ENCODE measurements at regions not wholly inside any gene's neighbourhood (a gene's known extent, or its start where the extent isn't known, plus 50 kb on each side); places are given as distances from the start of the nearest gene placed in this dataset.

GRCh38 chr5:93082981-93083380, 498.0 kb downstream of the NR2F1-AS1 start:
- H3K36me3 Mint-ChIP-seq (ENCODE audit: low read depth): no peaks in the 10 kb centered on the region
- no peak for DNase-seq (ENCODE audit: low spot score)
- no peak overlapping the region for H3K4me3 Mint-ChIP-seq
- Histone ChIP-seq H3K79me2 (replicated peaks; ENCODE audit: insufficient read depth) (no peaks in the 10 kb centered on the region), H3K9me2 (ENCODE audit: insufficient read depth) (no peaks in the 10 kb centered on the region; the same call in 1 of the 2 replicates), H3F3A (replicated peaks; ENCODE audit: low read depth) (no peaks in the 10 kb centered on the region), H3K4me2 (no peak overlapping the region), H3K4me1 (ENCODE audit: insufficient read depth) (no peaks in the 10 kb centered on the region), H4K20me1 (replicated peaks; ENCODE audit: insufficient read depth) (no peaks in the 10 kb centered on the region), H3K36me3 (ENCODE audit: insufficient read depth) (no peaks in the 10 kb centered on the region), H3K4me3 (no peak overlapping the region), H3K27ac (ENCODE audit: low read depth) (no peak overlapping the region), H2AFZ (no peak overlapping the region), H3K27me3 (ENCODE audit: insufficient read depth) (no peaks in the 10 kb centered on the region)
- H3K27ac Mint-ChIP-seq: no peak overlapping the region
- no peak for ATAC-seq
- no peaks in the 10 kb centered on the region for H3K4me1 Mint-ChIP-seq
- no peaks in the 10 kb centered on the region for H3K9me3 Mint-ChIP-seq
- H3K27me3 Mint-ChIP-seq (ENCODE audit: insufficient read depth, low read depth, poor library complexity): peaks cover 2% of the 10 kb centered on the region
- TF ChIP-seq, protein P1, sequence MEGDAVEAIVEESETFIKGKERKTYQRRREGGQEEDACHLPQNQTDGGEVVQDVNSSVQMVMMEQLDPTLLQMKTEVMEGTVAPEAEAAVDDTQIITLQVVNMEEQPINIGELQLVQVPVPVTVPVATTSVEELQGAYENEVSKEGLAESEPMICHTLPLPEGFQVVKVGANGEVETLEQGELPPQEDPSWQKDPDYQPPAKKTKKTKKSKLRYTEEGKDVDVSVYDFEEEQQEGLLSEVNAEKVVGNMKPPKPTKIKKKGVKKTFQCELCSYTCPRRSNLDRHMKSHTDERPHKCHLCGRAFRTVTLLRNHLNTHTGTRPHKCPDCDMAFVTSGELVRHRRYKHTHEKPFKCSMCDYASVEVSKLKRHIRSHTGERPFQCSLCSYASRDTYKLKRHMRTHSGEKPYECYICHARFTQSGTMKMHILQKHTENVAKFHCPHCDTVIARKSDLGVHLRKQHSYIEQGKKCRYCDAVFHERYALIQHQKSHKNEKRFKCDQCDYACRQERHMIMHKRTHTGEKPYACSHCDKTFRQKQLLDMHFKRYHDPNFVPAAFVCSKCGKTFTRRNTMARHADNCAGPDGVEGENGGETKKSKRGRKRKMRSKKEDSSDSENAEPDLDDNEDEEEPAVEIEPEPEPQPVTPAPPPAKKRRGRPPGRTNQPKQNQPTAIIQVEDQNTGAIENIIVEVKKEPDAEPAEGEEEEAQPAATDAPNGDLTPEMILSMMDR (conservative IDR thresholded peaks at IDR 0.05; ENCODE audit: low read depth in 2 of 2): no peak
- TF ChIP-seq ZNF114 (CRISPR knock-in tag; IDR thresholded peaks at IDR 0.05) (no peak), ZNF331 (CRISPR knock-in tag; IDR thresholded peaks at IDR 0.05; ENCODE audit: low read depth) (no peak), CREB1 (CRISPR knock-in tag; IDR thresholded peaks at IDR 0.05; ENCODE audit: low read depth) (no peak), JUNB (IDR thresholded peaks at IDR 0.05; ENCODE audit: unreplicated experiment) (no peak), STAT1 (IDR thresholded peaks at IDR 0.05; ENCODE audit: unreplicated experiment) (no peak), EZH2phosphoT487 (IDR thresholded peaks at IDR 0.05; ENCODE audit: unreplicated experiment) (no peak), EZH2 (IDR thresholded peaks at IDR 0.05; ENCODE audit: low read depth, unreplicated experiment) (no peak), ZNF462 (CRISPR knock-in tag; IDR thresholded peaks at IDR 0.05) (no peak)
- TF ChIP-seq, protein P2, sequence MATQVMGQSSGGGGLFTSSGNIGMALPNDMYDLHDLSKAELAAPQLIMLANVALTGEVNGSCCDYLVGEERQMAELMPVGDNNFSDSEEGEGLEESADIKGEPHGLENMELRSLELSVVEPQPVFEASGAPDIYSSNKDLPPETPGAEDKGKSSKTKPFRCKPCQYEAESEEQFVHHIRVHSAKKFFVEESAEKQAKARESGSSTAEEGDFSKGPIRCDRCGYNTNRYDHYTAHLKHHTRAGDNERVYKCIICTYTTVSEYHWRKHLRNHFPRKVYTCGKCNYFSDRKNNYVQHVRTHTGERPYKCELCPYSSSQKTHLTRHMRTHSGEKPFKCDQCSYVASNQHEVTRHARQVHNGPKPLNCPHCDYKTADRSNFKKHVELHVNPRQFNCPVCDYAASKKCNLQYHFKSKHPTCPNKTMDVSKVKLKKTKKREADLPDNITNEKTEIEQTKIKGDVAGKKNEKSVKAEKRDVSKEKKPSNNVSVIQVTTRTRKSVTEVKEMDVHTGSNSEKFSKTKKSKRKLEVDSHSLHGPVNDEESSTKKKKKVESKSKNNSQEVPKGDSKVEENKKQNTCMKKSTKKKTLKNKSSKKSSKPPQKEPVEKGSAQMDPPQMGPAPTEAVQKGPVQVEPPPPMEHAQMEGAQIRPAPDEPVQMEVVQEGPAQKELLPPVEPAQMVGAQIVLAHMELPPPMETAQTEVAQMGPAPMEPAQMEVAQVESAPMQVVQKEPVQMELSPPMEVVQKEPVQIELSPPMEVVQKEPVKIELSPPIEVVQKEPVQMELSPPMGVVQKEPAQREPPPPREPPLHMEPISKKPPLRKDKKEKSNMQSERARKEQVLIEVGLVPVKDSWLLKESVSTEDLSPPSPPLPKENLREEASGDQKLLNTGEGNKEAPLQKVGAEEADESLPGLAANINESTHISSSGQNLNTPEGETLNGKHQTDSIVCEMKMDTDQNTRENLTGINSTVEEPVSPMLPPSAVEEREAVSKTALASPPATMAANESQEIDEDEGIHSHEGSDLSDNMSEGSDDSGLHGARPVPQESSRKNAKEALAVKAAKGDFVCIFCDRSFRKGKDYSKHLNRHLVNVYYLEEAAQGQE (IDR thresholded peaks at IDR 0.05; ENCODE audit: unreplicated experiment): no peak
- TF ChIP-seq, protein P3, sequence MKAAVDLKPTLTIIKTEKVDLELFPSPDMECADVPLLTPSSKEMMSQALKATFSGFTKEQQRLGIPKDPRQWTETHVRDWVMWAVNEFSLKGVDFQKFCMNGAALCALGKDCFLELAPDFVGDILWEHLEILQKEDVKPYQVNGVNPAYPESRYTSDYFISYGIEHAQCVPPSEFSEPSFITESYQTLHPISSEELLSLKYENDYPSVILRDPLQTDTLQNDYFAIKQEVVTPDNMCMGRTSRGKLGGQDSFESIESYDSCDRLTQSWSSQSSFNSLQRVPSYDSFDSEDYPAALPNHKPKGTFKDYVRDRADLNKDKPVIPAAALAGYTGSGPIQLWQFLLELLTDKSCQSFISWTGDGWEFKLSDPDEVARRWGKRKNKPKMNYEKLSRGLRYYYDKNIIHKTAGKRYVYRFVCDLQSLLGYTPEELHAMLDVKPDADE (IDR thresholded peaks at IDR 0.05): no peak

All from GM23338 (cell line).